ENCODE measurements at regions not wholly inside any gene's neighbourhood (a gene's known extent, or its start where the extent isn't known, plus 50 kb on each side); places are given as distances from the start of the nearest gene placed in this dataset.
"Not testable (repeated sequence)": the region's sequence is repeated elsewhere in the genome, so short reads cannot be mapped to it uniquely, and the experiment has no call there.

- no peak for DNase-seq (ENCODE audit: low read depth in 2 of 2)
Observed at GRCh38 chr18:78497641-78498040, 482.0 kb upstream of the SALL3 start.

- no peak for DNase-seq (ENCODE audit: low read depth in 2 of 2)
Observed at GRCh38 chr18:78499586-78499985, 480.0 kb upstream of the SALL3 start.

- DNase-seq (ENCODE audit: low read depth in 2 of 2), result no peak
Observed at GRCh38 chr18:78501251-78501650, 478.4 kb upstream of the SALL3 start.

GRCh38 chr18:78503129-78503528, 476.5 kb upstream of the SALL3 start:
- no peak for DNase-seq (ENCODE audit: low read depth in 2 of 2)

GRCh38 chr18:78505851-78506461, 473.7 kb upstream of the SALL3 start:
- DNase-seq (ENCODE audit: low read depth in 2 of 2), result no peak

- no peak for DNase-seq (ENCODE audit: low read depth in 2 of 2)
Observed at GRCh38 chr18:78507217-78507616, 472.4 kb upstream of the SALL3 start.

- not testable (repeated sequence) for DNase-seq (ENCODE audit: low read depth in 2 of 2)
Observed at GRCh38 chr18:78508228-78508824, 471.3 kb upstream of the SALL3 start.

- no peak for DNase-seq (ENCODE audit: low read depth in 2 of 2)
Observed at GRCh38 chr18:78510091-78510490, 469.5 kb upstream of the SALL3 start.

- no peak for DNase-seq (ENCODE audit: low read depth in 2 of 2)
Observed at GRCh38 chr18:78510636-78511035, 469.0 kb upstream of the SALL3 start.

GRCh38 chr18:78511666-78512601, 467.7 kb upstream of the SALL3 start:
- DNase-seq (ENCODE audit: low read depth in 2 of 2), result no peak

GRCh38 chr18:78514910-78515670, 464.5 kb upstream of the SALL3 start:
- no peak for DNase-seq (ENCODE audit: low read depth in 2 of 2)

- DNase-seq (ENCODE audit: low read depth in 2 of 2), result no peak
Observed at GRCh38 chr18:78517328-78517727, 462.3 kb upstream of the SALL3 start.

- DNase-seq (ENCODE audit: low read depth in 2 of 2), result no peak
Observed at GRCh38 chr18:78517973-78518372, 461.6 kb upstream of the SALL3 start.

GRCh38 chr18:78518805-78519204, 460.8 kb upstream of the SALL3 start:
- DNase-seq (ENCODE audit: low read depth in 2 of 2), result no peak

GRCh38 chr18:78519394-78520062, 460.1 kb upstream of the SALL3 start:
- DNase-seq (ENCODE audit: low read depth in 2 of 2), result no peak

- no peak for DNase-seq (ENCODE audit: low read depth in 2 of 2)
Observed at GRCh38 chr18:78521136-78521535, 458.5 kb upstream of the SALL3 start.

- no peak for DNase-seq (ENCODE audit: low read depth in 2 of 2)
Observed at GRCh38 chr18:78521744-78522143, 457.9 kb upstream of the SALL3 start.

GRCh38 chr18:78522507-78522906, 457.1 kb upstream of the SALL3 start:
- no peak for DNase-seq (ENCODE audit: low read depth in 2 of 2)

GRCh38 chr18:78523850-78524249, 455.8 kb upstream of the SALL3 start:
- no peak for DNase-seq (ENCODE audit: low read depth in 2 of 2)

GRCh38 chr18:78525366-78526111, 454.1 kb upstream of the SALL3 start:
- DNase-seq (ENCODE audit: low read depth in 2 of 2), result no peak

GRCh38 chr18:78526275-78526674, 453.3 kb upstream of the SALL3 start:
- DNase-seq (ENCODE audit: low read depth in 2 of 2), result no peak

Data from stimulated activated CD8-positive, alpha-beta memory T cell treated with anti-CD3 and anti-CD28 coated beads, Interleukin-7, amount 100 ng/mL, for 4 hours (primary cell).